ENCODE measurements at regions not wholly inside any gene's neighbourhood (a gene's known extent, or its start where the extent isn't known, plus 50 kb on each side); places are given as distances from the start of the nearest gene placed in this dataset.

- DNase-seq: no peak
- Histone ChIP-seq H3K27me3 (ENCODE audit: control insufficient read depth in 1 of 2, insufficient read depth in 2 of 2, low read length in 2 of 2) (no peaks in the 10 kb centered on the region), H3K36me3 (ENCODE audit: insufficient read depth, low read length) (no peaks in the 10 kb centered on the region), H3K9me3 (ENCODE audit: control insufficient read depth in 1 of 2, insufficient read depth in 1 of 2, low read length in 2 of 2) (peaks cover 26 to 75% of the 10 kb centered on the region in 2 experiments), H3K4me3 (ENCODE audit: low read length) (no peak overlapping the region), H3K4me1 (ENCODE audit: insufficient read depth, low read length) (no peaks in the 10 kb centered on the region), H3K27ac (ENCODE audit: low read depth in 1 of 2, low read length in 2 of 2) (no peak overlapping the region)
- Mint-ChIP-seq H3K9me3 (peaks cover 11% of the 10 kb centered on the region), H3K36me3 (ENCODE audit: low read depth) (no peaks in the 10 kb centered on the region), H3K4me1 (ENCODE audit: low read depth) (no peaks in the 10 kb centered on the region), H3K27me3 (peaks cover 4% of the 10 kb centered on the region), H3K27ac (no peak overlapping the region), H3K4me3 (no peak overlapping the region)
- ATAC-seq (ENCODE audit: poor library complexity): no peak
- POLR2A ChIA-PET: no interaction called here
- no peak for TF ChIP-seq CTCF (IDR thresholded peaks at IDR 0.05)
- intact Hi-C loops (cut with DNase I, micrococcal nuclease): no loop called here
- CTCF ChIA-PET: no interaction called here
These were observed 124.3 kb upstream of the PPP2R2D start for GRCh38 chr10:131776496-131776895.

- H3K4me1 Mint-ChIP-seq (ENCODE audit: low read depth): no peaks in the 10 kb centered on the region
- no peak overlapping the region for H3K4me3 ChIP-seq (ENCODE audit: low read length)
These were observed 123.6 kb upstream of the PPP2R2D start for GRCh38 chr10:131777162-131777561.

GRCh38 chr10:131777921-131778320, 122.9 kb upstream of the PPP2R2D start:
- Mint-ChIP-seq H3K4me1 (ENCODE audit: low read depth) (no peaks in the 10 kb centered on the region), H3K4me3 (no peak overlapping the region), H3K27ac (no peak overlapping the region), H3K36me3 (ENCODE audit: low read depth) (no peaks in the 10 kb centered on the region), H3K9me3 (peaks cover 11% of the 10 kb centered on the region), H3K27me3 (peaks cover 9% of the 10 kb centered on the region)
- POLR2A ChIA-PET: no interaction called here
- H3K4me3 ChIP-seq (ENCODE audit: low read length): no peak overlapping the region
- intact Hi-C loops (cut with DNase I, micrococcal nuclease): no loop called here
- no peak overlapping the region for H3K27ac ChIP-seq (ENCODE audit: low read depth in 1 of 2, low read length in 2 of 2)
- no peak for TF ChIP-seq CTCF (IDR thresholded peaks at IDR 0.05)
- DNase-seq: no peak
- CTCF ChIA-PET: no interaction called here
- no peaks in the 10 kb centered on the region for H3K36me3 ChIP-seq (ENCODE audit: insufficient read depth, low read length)
- H3K9me3 ChIP-seq (ENCODE audit: control insufficient read depth in 1 of 2, insufficient read depth in 1 of 2, low read length in 2 of 2): peaks cover 26 to 69% of the 10 kb centered on the region in 2 experiments
- ATAC-seq (ENCODE audit: poor library complexity): no peak
- H3K27me3 ChIP-seq (ENCODE audit: control insufficient read depth in 1 of 2, insufficient read depth in 2 of 2, low read length in 2 of 2): no peaks in the 10 kb centered on the region
- H3K4me1 ChIP-seq (ENCODE audit: insufficient read depth, low read length): no peaks in the 10 kb centered on the region

More at GRCh38 chr10:131777162-131777561, 123.6 kb upstream of the PPP2R2D start:
- peaks cover 9% of the 10 kb centered on the region for H3K27me3 Mint-ChIP-seq
- H3K27ac ChIP-seq (ENCODE audit: low read depth in 1 of 2, low read length in 2 of 2): no peak overlapping the region
- intact Hi-C loops (cut with DNase I, micrococcal nuclease): no loop called here
- ATAC-seq (ENCODE audit: poor library complexity): no peak
- no peaks in the 10 kb centered on the region for H3K27me3 ChIP-seq (ENCODE audit: control insufficient read depth in 1 of 2, insufficient read depth in 2 of 2, low read length in 2 of 2)
- POLR2A ChIA-PET: no interaction called here
- CTCF ChIA-PET: no interaction called here
- no peaks in the 10 kb centered on the region for H3K36me3 ChIP-seq (ENCODE audit: insufficient read depth, low read length)
- H3K9me3 ChIP-seq (ENCODE audit: control insufficient read depth in 1 of 2, insufficient read depth in 1 of 2, low read length in 2 of 2): peaks cover 26 to 69% of the 10 kb centered on the region in 2 experiments
- no peak for TF ChIP-seq CTCF (IDR thresholded peaks at IDR 0.05)
- H3K9me3 Mint-ChIP-seq: peaks cover 11% of the 10 kb centered on the region
- H3K4me3 Mint-ChIP-seq: no peak overlapping the region
- no peak overlapping the region for H3K27ac Mint-ChIP-seq
- no peaks in the 10 kb centered on the region for H3K36me3 Mint-ChIP-seq (ENCODE audit: low read depth)
- DNase-seq: no peak
- H3K4me1 ChIP-seq (ENCODE audit: insufficient read depth, low read length): no peaks in the 10 kb centered on the region
